GM10248 (cell line): ENCODE measurements at regions not wholly inside any gene's neighbourhood (a gene's known extent, or its start where the extent isn't known, plus 50 kb on each side); places are given as distances from the start of the nearest gene placed in this dataset.

Source experiments
- CTCF ChIA-PET: fragments of 300-600 bp; sonication (Branson Sonifier 250); formaldehyde crosslinking; extraction: SDS; loops from one replicate; lab custom pipeline; 2021; ENCODE audit warnings: antibody characterized with exemption; lab: Yijun Ruan, JAX
- POLR2A ChIA-PET: fragments of 350-650 bp; sonication (Branson Sonifier 250); formaldehyde crosslinking; extraction: SDS; loops from one replicate; lab custom pipeline; 2020; ENCODE audit warnings: antibody characterized with exemption; lab: Yijun Ruan, JAX
- DNase-seq: peaks from one replicate; pipeline ENCODE4 v3.0.0; 2012; ENCODE audit errors: extremely low spot score
- TF ChIP-seq, protein P1 (sequence below): IDR thresholded peaks from 2 replicates; pipeline ENCODE4 v1.5.1; 2012; ENCODE audit warnings: mild to moderate bottlenecking, low read depth; ENCODE audit errors: extremely low read depth, missing control alignments, control extremely low read depth

GRCh38 chr1:101080859-101081258 is 55.3 kb upstream of the DPH5 start:
- TF ChIP-seq, protein P1, sequence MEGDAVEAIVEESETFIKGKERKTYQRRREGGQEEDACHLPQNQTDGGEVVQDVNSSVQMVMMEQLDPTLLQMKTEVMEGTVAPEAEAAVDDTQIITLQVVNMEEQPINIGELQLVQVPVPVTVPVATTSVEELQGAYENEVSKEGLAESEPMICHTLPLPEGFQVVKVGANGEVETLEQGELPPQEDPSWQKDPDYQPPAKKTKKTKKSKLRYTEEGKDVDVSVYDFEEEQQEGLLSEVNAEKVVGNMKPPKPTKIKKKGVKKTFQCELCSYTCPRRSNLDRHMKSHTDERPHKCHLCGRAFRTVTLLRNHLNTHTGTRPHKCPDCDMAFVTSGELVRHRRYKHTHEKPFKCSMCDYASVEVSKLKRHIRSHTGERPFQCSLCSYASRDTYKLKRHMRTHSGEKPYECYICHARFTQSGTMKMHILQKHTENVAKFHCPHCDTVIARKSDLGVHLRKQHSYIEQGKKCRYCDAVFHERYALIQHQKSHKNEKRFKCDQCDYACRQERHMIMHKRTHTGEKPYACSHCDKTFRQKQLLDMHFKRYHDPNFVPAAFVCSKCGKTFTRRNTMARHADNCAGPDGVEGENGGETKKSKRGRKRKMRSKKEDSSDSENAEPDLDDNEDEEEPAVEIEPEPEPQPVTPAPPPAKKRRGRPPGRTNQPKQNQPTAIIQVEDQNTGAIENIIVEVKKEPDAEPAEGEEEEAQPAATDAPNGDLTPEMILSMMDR, result no peak
- CTCF ChIA-PET, result interaction anchor here (1.4 kb wide), 1 partner anchor 14 kb away, joined by 3 read pairs; no protein-coding TSS in a partner anchor
- DNase-seq, result no peak
- POLR2A ChIA-PET, result no interaction called here

- POLR2A ChIA-PET, result no interaction called here
- CTCF ChIA-PET, result interaction anchor here (1.2 to 1.6 kb wide), 5 partner anchors 8 to 209 kb away, joined by 3 to 4 read pairs (median 3); no protein-coding TSS in a partner anchor
Measured at GRCh38 chr1:101079341-101079740, 53.8 kb upstream of the DPH5 start.

DNA sequence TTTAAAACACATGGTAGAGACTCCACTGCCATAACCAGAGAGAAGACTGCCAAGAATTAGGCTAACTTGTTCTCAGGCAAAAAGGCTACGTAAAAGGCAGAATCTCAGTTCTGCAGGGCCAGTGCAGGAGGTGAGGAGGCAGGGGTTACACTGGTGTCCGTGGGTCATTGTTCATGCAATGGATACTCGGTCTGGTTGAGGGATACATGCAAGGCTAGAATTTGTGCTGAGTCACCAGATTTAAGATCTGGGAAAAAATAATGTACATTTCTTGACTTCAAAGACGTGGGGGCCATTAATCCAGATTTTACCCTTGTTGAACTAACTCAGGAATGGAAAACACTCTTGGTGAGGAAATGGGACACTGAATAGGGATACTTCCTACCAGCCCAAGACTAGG is 52.3 kb upstream of the DPH5 start:
- POLR2A ChIA-PET, result no interaction called here
- TF ChIP-seq, protein P1, result no peak
- CTCF ChIA-PET, result no interaction called here
- no peak for DNase-seq

More at GRCh38 chr1:101079341-101079740, 53.8 kb upstream of the DPH5 start:
- DNase-seq, result no peak
- TF ChIP-seq, protein P1, result no peak

DNA sequence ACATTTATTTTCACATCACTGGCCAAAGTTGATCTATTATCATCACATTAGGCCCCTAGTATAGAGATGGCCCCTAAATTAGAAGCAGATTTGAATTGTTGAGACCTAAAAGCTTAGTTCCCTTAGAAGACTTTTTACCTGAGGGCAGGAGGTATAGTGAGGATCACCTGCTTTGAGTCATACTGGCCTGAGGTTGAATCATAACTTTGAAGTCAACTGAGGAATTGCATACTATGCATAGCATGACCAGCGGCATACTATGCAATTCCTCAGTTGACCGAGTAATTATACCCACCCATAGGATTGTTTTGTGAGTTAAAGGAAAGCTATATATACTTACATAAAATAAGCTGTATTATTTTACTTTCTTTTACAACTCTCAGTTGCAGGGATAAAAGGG is 50.3 kb upstream of the DPH5 start:
- TF ChIP-seq, protein P1, result no peak
- no peak for DNase-seq
- POLR2A ChIA-PET, result no interaction called here
- CTCF ChIA-PET, result interaction anchor here (2.0 kb wide), 1 partner anchor 13 kb away, joined by 7 read pairs; no protein-coding TSS in a partner anchor
